SK-N-SH treated with all-trans-retinoic acid at 6 μM for 48 hours (cell line): ENCODE measurements at regions not wholly inside any gene's neighbourhood (a gene's known extent, or its start where the extent isn't known, plus 50 kb on each side); places are given as distances from the start of the nearest gene placed in this dataset.

Experiments used
- ATAC-seq: fragments of 200-7000 bp; cut with Tn5 transposase; 3 replicates; pipeline ENCODE4 v1.9.1; 2020; ENCODE audit warnings: mild to moderate bottlenecking, moderate library complexity
- ARNTL ChIP-seq: fragments of 450-650 bp; formaldehyde crosslinking; IDR thresholded peaks from 2 replicates; pipeline ENCODE4 v1.5.0; 2020; ENCODE audit warnings: low read depth, mild to moderate bottlenecking, moderate library complexity, borderline replicate concordance
- BACH2 ChIP-seq: fragments of 250-450 bp; sonication (Bioruptor Pico); IDR thresholded peaks from 2 replicates; pipeline ENCODE4 v1.9.0; 2021; ENCODE audit warnings: mild to moderate bottlenecking, borderline replicate concordance
- CSDC2 ChIP-seq: fragments of 250-450 bp; sonication (Bioruptor Pico); IDR thresholded peaks from 2 replicates; pipeline ENCODE4 v1.5.0; 2020; ENCODE audit warnings: mild to moderate bottlenecking, moderate library complexity
- ESRRG ChIP-seq: fragments of 250-450 bp; sonication (Bioruptor Pico); IDR thresholded peaks from 2 replicates; pipeline ENCODE4 v1.6.1; 2021; ENCODE audit warnings: mild to moderate bottlenecking
- GLIS3 ChIP-seq: fragments of 250-450 bp; sonication (Bioruptor Pico); IDR thresholded peaks from 2 replicates; pipeline ENCODE4 v1.5.0; 2020; ENCODE audit warnings: mild to moderate bottlenecking, moderate library complexity
- ISL1 ChIP-seq: fragments of 250-450 bp; sonication (Bioruptor Pico); IDR thresholded peaks from 2 replicates; pipeline ENCODE4 v2.1.2; 2022; ENCODE audit warnings: mild to moderate bottlenecking, moderate library complexity
- OSR1 ChIP-seq: fragments of 250-450 bp; sonication (Bioruptor Pico); IDR thresholded peaks from 2 replicates; pipeline ENCODE4 v1.8.0; 2022; ENCODE audit warnings: moderate library complexity, mild to moderate bottlenecking, inconsistent platforms
- PPARA ChIP-seq: fragments of 250-450 bp; sonication (Bioruptor Pico); IDR thresholded peaks from 2 replicates; pipeline ENCODE4 v1.5.0; 2020; ENCODE audit warnings: mild to moderate bottlenecking, borderline replicate concordance
- RARB ChIP-seq: fragments of 250-450 bp; sonication (Bioruptor Pico); IDR thresholded peaks from 2 replicates; pipeline ENCODE4 v1.8.0; 2021; ENCODE audit warnings: mild to moderate bottlenecking, moderate library complexity
- SNAI2 ChIP-seq: fragments of 250-450 bp; sonication (Bioruptor Pico); IDR thresholded peaks from 2 replicates; pipeline ENCODE4 v1.5.0; 2020; ENCODE audit warnings: mild to moderate bottlenecking, moderate library complexity
- TCF4 ChIP-seq: fragments of 250-450 bp; sonication (Bioruptor Pico); IDR thresholded peaks from 2 replicates; pipeline ENCODE4 v1.8.0; 2021; ENCODE audit warnings: mild to moderate bottlenecking, moderate library complexity, borderline replicate concordance
- TOX ChIP-seq: fragments of 250-450 bp; sonication (Bioruptor Pico); IDR thresholded peaks from 2 replicates; pipeline ENCODE4 v1.8.0; 2021; ENCODE audit warnings: mild to moderate bottlenecking, moderate library complexity, borderline replicate concordance
- ZC3H10 ChIP-seq: fragments of 250-450 bp; sonication (Bioruptor Pico); IDR thresholded peaks from 2 replicates; pipeline ENCODE4 v1.5.1; 2021; ENCODE audit warnings: mild to moderate bottlenecking, moderate library complexity
- ZFP3 ChIP-seq: fragments of 250-450 bp; sonication (Bioruptor Pico); IDR thresholded peaks from 2 replicates; pipeline ENCODE4 v1.5.0; 2020; ENCODE audit warnings: mild to moderate bottlenecking, moderate library complexity
- ZNF565 ChIP-seq: fragments of 450-650 bp; formaldehyde crosslinking; conservative IDR thresholded peaks from 2 replicates; pipeline ENCODE4 v1.5.0; 2020; ENCODE audit warnings: low read depth, mild to moderate bottlenecking, moderate library complexity
- ZNF70 ChIP-seq: fragments of 450-650 bp; formaldehyde crosslinking; IDR thresholded peaks from 2 replicates; pipeline ENCODE4 v1.5.0; 2020; ENCODE audit warnings: mild to moderate bottlenecking, moderate library complexity
- ZNF8 ChIP-seq: fragments of 450-650 bp; formaldehyde crosslinking; IDR thresholded peaks from 2 replicates; pipeline ENCODE4 v1.5.0; 2020; ENCODE audit warnings: mild to moderate bottlenecking, moderate library complexity
- TF ChIP-seq, protein P1 (sequence below): fragments of 250-450 bp; sonication (Bioruptor Pico); IDR thresholded peaks from 2 replicates; pipeline ENCODE4 v1.5.0; 2020; ENCODE audit warnings: mild to moderate bottlenecking, moderate library complexity
- TF ChIP-seq, protein P2 (sequence below): fragments of 250-450 bp; sonication (Bioruptor Pico); IDR thresholded peaks from 2 replicates; pipeline ENCODE4 v1.8.0; 2021; ENCODE audit warnings: low read depth, mild to moderate bottlenecking, moderate library complexity, borderline replicate concordance
- TF ChIP-seq, protein P3 (sequence below): fragments of 250-450 bp; sonication (Bioruptor Pico); IDR thresholded peaks from 2 replicates; pipeline ENCODE4 v1.5.1; 2021; ENCODE audit warnings: mild to moderate bottlenecking, moderate library complexity
- TF ChIP-seq, protein P4 (sequence below): fragments of 250-450 bp; sonication (Bioruptor Pico); IDR thresholded peaks from 2 replicates; pipeline ENCODE4 v1.8.0; 2020; ENCODE audit warnings: mild to moderate bottlenecking, moderate library complexity, borderline replicate concordance
- TF ChIP-seq, protein P5 (sequence below): fragments of 250-450 bp; sonication (Bioruptor Pico); IDR thresholded peaks from 2 replicates; pipeline ENCODE4 v1.5.1; 2020; ENCODE audit warnings: low read depth, mild to moderate bottlenecking, moderate library complexity

DNA sequence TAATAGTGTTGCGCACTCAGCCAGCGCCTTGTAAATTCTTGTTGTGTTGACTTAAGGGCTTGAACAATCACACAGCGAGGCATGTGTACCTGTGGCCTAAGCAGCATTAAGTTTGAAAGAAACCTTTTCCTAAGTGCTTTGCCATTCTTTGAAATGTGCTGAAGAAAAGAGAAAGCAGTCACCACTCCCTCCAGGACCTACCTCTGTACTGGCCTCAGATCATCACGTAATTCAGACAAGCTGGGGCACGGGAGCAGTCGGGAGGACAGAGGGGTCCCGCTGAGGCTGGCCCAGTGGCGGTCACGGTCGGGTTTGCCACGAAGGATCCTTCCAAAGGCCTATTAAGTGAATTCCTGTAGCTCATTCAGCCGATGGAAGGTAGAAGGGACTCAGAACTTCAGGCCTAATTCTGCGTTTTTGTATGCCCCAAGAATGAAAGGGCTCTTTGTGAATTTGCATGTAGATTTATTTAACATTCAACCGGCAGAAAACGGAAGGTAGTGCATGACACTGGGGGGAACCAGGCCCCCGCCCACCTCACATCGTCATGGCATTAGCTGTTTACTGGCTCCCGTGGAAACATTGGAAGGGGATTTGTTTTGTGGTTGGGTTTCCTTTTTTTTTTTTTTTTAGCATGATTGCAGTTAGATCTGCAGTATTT lies 106.3 kb downstream of the TRAPPC11 start (continued):
- TF ChIP-seq, protein P1, sequence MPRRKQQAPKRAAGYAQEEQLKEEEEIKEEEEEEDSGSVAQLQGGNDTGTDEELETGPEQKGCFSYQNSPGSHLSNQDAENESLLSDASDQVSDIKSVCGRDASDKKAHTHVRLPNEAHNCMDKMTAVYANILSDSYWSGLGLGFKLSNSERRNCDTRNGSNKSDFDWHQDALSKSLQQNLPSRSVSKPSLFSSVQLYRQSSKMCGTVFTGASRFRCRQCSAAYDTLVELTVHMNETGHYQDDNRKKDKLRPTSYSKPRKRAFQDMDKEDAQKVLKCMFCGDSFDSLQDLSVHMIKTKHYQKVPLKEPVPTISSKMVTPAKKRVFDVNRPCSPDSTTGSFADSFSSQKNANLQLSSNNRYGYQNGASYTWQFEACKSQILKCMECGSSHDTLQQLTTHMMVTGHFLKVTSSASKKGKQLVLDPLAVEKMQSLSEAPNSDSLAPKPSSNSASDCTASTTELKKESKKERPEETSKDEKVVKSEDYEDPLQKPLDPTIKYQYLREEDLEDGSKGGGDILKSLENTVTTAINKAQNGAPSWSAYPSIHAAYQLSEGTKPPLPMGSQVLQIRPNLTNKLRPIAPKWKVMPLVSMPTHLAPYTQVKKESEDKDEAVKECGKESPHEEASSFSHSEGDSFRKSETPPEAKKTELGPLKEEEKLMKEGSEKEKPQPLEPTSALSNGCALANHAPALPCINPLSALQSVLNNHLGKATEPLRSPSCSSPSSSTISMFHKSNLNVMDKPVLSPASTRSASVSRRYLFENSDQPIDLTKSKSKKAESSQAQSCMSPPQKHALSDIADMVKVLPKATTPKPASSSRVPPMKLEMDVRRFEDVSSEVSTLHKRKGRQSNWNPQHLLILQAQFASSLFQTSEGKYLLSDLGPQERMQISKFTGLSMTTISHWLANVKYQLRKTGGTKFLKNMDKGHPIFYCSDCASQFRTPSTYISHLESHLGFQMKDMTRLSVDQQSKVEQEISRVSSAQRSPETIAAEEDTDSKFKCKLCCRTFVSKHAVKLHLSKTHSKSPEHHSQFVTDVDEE (CRISPR knock-in tag) = no peak
- TF ChIP-seq TOX (CRISPR knock-in tag) = no peak

DNA sequence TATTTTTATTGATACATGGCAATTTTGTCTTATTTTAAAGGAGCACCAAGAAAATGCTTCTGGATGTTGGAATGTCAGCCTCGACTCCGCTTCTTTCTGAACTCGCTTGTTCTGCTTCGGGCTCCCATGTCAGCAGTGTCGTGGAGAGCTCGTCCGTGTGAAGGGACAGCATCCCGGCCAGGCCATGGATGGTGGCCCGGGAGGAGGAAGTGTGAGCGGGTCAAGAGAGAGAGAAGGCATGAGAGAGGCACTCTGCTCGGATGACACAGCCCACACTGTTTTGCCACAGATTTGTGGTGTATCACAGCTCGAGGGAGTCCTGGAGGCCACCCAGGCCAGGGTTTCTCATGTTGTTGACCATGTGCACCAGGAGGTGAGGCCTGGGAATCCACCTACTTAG lies 107.0 kb downstream of the TRAPPC11 start:
- no peak for TF ChIP-seq ZNF70 (CRISPR knock-in tag)
- TF ChIP-seq, protein P2, sequence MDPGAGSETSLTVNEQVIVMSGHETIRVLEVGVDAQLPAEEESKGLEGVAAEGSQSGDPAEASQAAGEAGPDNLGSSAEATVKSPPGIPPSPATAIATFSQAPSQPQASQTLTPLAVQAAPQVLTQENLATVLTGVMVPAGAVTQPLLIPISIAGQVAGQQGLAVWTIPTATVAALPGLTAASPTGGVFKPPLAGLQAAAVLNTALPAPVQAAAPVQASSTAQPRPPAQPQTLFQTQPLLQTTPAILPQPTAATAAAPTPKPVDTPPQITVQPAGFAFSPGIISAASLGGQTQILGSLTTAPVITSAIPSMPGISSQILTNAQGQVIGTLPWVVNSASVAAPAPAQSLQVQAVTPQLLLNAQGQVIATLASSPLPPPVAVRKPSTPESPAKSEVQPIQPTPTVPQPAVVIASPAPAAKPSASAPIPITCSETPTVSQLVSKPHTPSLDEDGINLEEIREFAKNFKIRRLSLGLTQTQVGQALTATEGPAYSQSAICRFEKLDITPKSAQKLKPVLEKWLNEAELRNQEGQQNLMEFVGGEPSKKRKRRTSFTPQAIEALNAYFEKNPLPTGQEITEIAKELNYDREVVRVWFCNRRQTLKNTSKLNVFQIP (CRISPR knock-in tag) = no peak
- no peak for TF ChIP-seq ZNF565
- TF ChIP-seq ARNTL (CRISPR knock-in tag) = no peak
- TF ChIP-seq, protein P3, sequence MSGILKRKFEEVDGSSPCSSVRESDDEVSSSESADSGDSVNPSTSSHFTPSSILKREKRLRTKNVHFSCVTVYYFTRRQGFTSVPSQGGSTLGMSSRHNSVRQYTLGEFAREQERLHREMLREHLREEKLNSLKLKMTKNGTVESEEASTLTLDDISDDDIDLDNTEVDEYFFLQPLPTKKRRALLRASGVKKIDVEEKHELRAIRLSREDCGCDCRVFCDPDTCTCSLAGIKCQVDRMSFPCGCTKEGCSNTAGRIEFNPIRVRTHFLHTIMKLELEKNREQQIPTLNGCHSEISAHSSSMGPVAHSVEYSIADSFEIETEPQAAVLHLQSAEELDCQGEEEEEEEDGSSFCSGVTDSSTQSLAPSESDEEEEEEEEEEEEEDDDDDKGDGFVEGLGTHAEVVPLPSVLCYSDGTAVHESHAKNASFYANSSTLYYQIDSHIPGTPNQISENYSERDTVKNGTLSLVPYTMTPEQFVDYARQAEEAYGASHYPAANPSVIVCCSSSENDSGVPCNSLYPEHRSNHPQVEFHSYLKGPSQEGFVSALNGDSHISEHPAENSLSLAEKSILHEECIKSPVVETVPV (CRISPR knock-in tag) = no peak
- no peak for TF ChIP-seq ZFP3 (CRISPR knock-in tag)
- no peak for TF ChIP-seq RARB (CRISPR knock-in tag)
- no peak for TF ChIP-seq TOX (CRISPR knock-in tag)
- no peak for TF ChIP-seq ZNF8
- TF ChIP-seq, protein P4, sequence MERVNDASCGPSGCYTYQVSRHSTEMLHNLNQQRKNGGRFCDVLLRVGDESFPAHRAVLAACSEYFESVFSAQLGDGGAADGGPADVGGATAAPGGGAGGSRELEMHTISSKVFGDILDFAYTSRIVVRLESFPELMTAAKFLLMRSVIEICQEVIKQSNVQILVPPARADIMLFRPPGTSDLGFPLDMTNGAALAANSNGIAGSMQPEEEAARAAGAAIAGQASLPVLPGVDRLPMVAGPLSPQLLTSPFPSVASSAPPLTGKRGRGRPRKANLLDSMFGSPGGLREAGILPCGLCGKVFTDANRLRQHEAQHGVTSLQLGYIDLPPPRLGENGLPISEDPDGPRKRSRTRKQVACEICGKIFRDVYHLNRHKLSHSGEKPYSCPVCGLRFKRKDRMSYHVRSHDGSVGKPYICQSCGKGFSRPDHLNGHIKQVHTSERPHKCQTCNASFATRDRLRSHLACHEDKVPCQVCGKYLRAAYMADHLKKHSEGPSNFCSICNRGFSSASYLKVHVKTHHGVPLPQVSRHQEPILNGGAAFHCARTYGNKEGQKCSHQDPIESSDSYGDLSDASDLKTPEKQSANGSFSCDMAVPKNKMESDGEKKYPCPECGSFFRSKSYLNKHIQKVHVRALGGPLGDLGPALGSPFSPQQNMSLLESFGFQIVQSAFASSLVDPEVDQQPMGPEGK (CRISPR knock-in tag) = no peak
- TF ChIP-seq ISL1 = no peak
- no peak for TF ChIP-seq ESRRG (CRISPR knock-in tag)
- TF ChIP-seq, protein P5, sequence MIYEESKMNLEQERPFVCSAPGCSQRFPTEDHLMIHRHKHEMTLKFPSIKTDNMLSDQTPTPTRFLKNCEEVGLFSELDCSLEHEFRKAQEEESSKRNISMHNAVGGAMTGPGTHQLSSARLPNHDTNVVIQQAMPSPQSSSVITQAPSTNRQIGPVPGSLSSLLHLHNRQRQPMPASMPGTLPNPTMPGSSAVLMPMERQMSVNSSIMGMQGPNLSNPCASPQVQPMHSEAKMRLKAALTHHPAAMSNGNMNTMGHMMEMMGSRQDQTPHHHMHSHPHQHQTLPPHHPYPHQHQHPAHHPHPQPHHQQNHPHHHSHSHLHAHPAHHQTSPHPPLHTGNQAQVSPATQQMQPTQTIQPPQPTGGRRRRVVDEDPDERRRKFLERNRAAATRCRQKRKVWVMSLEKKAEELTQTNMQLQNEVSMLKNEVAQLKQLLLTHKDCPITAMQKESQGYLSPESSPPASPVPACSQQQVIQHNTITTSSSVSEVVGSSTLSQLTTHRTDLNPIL (CRISPR knock-in tag) = no peak
- no peak for TF ChIP-seq GLIS3 (CRISPR knock-in tag)
- TF ChIP-seq SNAI2 (CRISPR knock-in tag) = no peak
- TF ChIP-seq CSDC2 (CRISPR knock-in tag) = no peak
- TF ChIP-seq PPARA (CRISPR knock-in tag) = no peak
- TF ChIP-seq ZC3H10 (CRISPR knock-in tag) = no peak
- TF ChIP-seq OSR1 = no peak
- no peak for TF ChIP-seq BACH2 (CRISPR knock-in tag)
- ATAC-seq = no peak

DNA sequence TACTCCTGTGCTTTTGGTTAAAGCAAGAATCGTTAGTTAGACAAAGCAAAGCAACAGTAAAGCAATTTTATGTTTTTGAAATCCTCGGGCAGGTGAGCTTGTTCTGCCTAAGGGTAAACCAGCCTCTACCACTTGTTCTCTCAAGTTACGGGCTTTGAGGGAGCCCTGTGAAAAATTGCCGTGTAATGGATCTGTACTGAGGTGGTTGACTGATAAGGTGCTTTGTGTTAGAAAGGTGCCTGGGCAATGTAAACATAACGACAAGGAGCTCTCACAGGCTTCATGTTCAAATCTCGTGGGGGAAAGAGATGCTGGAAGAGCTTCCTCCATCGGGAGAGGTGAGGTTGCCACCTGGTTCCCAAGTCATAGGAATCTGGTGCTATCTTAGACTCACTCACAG lies 111.8 kb downstream of the TRAPPC11 start:
- no peak for ATAC-seq

More for the DNA sequence above, 111.8 kb downstream of the TRAPPC11 start:
- TF ChIP-seq, protein P4 (CRISPR knock-in tag) = no peak
- TF ChIP-seq, protein P5 (CRISPR knock-in tag) = no peak
- TF ChIP-seq BACH2 (CRISPR knock-in tag) = no peak
- no peak for TF ChIP-seq TCF4 (CRISPR knock-in tag)
- TF ChIP-seq ARNTL (CRISPR knock-in tag) = no peak
- no peak for TF ChIP-seq PPARA (CRISPR knock-in tag)
- TF ChIP-seq ISL1 = no peak
- TF ChIP-seq SNAI2 (CRISPR knock-in tag) = no peak
- TF ChIP-seq OSR1 = no peak
- no peak for TF ChIP-seq ESRRG (CRISPR knock-in tag)
- TF ChIP-seq, protein P2 (CRISPR knock-in tag) = no peak
- no peak for TF ChIP-seq ZNF565
- TF ChIP-seq ZFP3 (CRISPR knock-in tag) = no peak
